GM18868 (cell line): ENCODE measurements at regions not wholly inside any gene's neighbourhood (a gene's known extent, or its start where the extent isn't known, plus 50 kb on each side); places are given as distances from the start of the nearest gene placed in this dataset.

Experiments used
- ATAC-seq: cut with Tn5 transposase; IDR thresholded peaks from one replicate; pipeline ENCODE4 v1.9.1; 2021; ENCODE audit warnings: mild to moderate bottlenecking, moderate library complexity; ENCODE audit not compliant: unreplicated experiment

DNA sequence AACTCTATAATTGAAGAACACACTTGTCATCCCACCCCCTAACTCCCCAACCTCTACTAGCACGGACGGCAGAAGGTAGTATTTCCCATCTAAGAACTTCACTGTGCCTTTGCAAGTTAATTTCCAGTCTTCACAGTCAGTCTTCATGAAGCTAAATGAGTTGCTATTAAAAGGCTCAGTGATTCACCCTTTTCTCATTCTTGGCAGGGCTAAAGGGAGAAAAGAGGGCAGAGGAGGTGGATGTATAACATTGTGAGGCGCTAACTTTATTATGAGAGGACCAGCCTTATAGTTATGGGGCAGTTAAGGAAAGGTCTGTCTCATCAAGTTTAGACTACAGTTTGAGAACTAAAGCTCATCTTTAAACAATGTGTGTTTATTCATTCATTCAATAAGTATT is 161.0 kb upstream of the S100G start:
- ATAC-seq = no peak

DNA sequence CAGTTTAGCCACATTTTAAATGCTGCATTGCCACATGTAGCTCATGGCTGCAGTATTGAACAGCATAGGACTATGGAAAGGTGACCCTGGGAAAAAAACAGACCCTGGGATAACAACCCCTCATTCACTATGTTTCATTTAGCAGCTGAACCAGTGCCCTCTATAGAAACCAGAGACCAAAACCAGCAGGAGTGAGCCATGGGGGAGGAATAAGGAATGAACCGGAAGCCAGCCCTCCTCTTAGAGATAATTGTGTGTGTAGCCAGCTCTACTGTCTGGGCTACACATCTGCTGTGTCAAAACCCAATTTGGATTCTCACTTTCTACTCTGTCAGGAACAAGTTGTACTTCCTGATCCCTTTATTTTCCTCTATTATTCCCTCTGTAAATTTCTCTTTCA is 158.5 kb upstream of the S100G start:
- no peak for ATAC-seq

DNA sequence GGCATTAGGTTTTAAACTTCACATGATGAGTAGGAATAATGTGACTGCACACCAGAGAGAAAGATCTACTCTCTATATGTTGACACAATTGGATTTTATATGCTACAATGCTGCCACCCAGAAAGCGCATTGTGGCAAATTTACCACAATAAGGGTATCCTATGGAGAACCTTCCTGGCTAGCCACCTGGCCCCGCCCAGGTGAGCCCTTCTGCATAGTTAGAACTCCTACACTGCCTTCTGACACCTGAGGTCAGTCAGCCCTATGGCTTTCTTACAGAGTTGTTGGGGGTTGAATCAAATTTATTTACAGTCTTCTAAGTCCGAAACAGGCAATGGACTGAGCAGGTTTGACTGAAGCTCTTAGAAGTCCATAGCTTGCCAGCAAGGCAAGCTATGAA is 153.8 kb upstream of the S100G start:
- no peak for ATAC-seq

DNA sequence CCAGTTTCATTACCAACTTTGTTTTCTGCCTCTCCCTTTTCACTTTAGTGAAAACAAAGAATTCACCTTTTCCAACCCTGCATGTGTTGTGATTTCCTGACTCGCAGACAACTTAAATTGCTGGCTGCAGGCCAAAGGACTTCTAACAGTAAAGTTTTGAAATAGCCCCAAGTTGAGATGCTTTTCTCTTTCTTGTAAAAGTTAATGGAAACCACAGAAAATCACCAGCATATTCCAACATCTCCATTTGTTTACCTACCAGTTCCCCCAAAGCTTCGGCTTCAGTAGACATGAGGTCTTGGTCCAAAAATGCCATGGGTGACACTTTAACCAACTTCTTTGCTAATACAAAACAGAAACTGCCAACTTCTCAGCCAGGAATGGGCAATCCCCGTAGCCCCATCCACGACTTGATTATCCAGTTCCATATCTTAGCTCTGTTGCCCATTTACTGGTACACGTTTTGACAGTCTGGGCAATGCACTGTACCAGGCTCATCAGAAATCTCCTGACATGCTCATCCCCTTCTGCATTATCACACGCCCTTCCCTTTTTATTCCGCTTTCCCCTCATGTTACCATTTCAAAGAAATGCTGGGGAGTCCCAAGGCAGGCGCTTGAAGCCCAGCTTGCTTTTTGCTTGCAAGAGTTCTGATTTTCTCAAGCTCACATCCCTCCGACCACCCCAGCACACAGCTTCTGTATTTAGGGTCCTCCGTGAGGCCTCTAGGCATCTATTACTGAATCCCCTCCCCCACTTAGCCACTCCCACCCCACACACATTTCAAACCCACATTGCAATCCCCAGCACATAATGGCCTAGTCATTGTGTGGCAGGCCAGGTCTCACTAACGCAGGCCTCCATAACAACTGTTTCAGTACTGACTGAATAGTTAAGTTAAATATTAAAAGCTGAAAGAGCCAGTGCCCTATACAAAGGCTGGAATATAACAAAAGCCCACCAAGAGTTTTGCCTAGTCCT is 137.9 kb upstream of the S100G start:
- ATAC-seq = no peak

DNA sequence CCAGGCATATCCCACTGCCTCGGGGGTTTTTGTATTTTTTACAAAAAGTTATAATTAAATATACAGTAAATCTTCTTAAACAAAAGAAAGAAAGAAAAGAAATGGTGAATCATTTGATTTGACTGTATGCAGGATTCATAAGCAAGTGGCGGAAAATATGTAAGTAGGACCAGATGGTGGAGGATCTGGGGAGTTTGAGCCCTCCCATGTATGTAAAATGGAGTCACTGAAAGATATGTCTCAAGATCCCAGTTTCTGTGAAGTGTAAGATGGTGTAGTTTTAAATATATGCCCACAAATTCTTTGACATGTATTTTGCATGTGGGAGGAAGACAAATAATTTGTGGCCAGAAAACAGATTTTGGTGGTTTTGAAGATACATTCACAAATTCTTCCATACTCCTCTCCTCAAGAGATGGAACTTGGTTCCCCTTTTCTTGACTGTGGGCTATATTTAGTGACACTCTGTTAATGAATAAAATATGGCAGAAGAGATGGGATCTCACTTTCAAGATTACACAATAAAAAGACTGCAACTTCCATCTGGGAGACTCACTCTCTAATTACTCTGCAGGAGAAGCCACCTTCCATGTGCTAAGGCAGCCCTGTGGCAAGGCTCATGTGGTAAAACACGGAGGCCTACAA is 133.6 kb upstream of the S100G start:
- ATAC-seq = no peak

DNA sequence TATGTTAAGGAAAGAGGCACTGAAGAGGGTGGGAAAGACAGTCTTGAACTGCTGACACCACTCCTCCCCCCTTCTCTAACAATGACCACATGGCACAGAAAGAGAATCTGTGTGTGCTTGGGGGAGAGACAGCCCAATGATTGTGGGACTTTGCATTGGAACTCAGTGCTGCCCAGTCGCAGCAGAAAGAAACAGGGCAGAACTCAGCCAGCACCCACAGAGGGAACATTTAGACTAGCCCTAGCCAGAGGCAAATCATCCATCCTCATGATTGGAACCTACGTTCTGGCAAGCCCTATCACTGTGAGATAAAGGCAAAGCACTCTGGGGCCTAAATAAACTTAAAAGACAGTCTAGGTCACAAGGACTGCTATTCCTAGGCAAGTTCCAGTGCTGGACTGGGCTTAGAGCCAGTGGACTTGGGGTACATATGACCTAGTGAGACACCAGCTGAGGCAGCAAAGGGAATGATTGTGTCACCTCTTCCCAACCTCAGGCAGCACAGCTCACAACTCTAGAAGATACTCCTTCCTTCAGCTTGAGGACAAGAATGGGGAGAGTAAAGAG is 132.8 kb upstream of the S100G start:
- ATAC-seq = no peak

DNA sequence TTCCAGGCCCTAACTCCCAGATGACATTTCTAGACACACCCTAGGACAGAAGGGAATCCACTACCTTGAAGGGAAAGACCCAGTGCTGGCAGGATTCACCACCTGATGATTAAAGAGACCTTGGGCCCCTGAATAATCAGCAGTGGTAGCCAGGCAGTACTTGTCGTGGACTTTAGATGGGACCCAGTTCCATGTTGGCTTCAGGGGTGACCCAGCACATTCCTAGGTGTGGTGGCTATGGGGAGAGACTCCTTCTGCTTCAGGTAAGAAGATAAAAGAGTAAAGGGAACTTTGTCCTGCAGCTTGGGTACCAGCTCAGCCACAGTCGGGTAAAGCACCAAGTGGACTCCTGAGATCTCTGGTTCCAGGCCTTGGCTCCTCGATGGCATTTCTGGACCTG is 131.8 kb upstream of the S100G start:
- no peak for ATAC-seq

DNA sequence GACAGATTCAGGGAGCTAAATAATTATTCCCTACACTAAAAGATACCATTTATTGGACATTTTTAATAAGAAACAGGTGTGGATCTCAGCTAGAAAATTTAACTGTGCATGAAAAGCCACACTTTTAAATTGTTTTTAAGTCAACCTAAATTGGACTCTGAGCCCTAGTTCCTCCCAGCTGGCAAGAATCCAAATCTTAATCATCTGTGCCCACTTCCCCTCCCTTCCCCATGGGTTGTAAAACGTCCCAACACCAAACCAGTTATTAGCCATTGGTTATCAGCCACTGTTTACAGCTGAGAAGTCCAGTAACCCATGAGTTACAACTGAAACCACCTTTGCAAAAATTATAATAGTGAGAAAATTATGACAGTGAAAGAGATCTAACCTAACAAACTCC is 125.6 kb upstream of the S100G start:
- ATAC-seq = no peak

DNA sequence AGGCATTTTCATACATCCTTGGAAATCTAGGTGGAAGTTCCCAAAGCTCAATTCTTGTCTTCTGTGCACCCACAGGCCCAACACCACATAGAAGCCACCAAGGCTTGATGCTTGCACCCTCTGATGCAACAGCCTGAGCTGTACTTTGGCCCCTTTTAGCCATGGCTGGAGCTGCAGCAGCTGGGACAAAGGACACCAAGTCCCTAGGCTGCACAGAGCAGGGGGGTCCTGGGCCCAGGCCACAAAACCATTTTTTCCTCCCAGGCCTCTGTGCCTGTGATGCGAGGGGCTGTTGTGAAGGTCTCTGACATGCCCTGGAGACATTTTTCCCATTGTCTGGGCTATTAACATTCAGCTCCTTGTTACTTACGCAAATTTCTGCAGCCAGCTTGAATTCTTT is 124.0 kb upstream of the S100G start:
- no peak for ATAC-seq

DNA sequence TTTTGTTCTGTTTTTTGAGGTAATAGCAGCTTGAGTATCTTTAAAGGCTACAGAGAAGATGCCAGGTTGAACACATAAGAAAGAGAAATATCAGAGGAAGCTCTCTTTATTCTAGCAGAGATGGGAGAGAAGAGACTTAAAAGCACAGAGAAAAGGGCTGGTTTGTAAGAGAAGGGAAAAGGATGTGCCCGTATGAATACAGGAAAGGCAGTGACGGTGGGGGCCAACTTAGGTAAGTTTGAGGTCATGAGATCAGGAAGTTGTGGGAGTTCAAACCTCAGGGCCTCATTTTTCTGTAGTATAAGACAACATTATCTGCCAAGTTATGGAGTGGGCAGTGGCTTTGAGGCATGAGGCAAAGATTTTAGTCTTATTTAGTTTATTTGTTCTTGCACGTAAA is 121.3 kb upstream of the S100G start:
- no peak for ATAC-seq
